ENCODE measurements at regions not wholly inside any gene's neighbourhood (a gene's known extent, or its start where the extent isn't known, plus 50 kb on each side); places are given as distances from the start of the nearest gene placed in this dataset.

GRCh38 chr9:13956107-13956506 lies 357.8 kb downstream of the NFIB start:
- DNase-seq (ENCODE audit: low spot score), result no peak
- H3K27me3 Mint-ChIP-seq (ENCODE audit: insufficient read depth, low read depth), result no peaks in the 10 kb centered on the region
- H3K36me3 ChIP-seq, result no peaks in the 10 kb centered on the region
- no peaks in the 10 kb centered on the region for H3K27me3 ChIP-seq
- H3K36me3 Mint-ChIP-seq, result no peaks in the 10 kb centered on the region
- no peak overlapping the region for H3K27ac Mint-ChIP-seq
- no peak for TF ChIP-seq EZH2 (IDR thresholded peaks at IDR 0.05)
- no peak for TF ChIP-seq EZH2phosphoT487 (IDR thresholded peaks at IDR 0.05)
- TF ChIP-seq CTCF (IDR thresholded peaks at IDR 0.05), result no peak
- no peak overlapping the region for H3K4me3 Mint-ChIP-seq
- peaks cover 5% of the 10 kb centered on the region for H3K4me1 ChIP-seq
- H3K9ac ChIP-seq, result no peak overlapping the region
- H3K4me3 ChIP-seq, result no peak overlapping the region
- H3K4me2 ChIP-seq, result no peak overlapping the region
- H2AFZ ChIP-seq (replicated peaks), result no peak overlapping the region
- no peaks in the 10 kb centered on the region for H4K20me1 ChIP-seq (ENCODE audit: low read depth)
- no peaks in the 10 kb centered on the region for H3K79me2 ChIP-seq (ENCODE audit: low read depth)
- no peak overlapping the region for H3K27ac ChIP-seq
- no peaks in the 10 kb centered on the region for H3K9me3 ChIP-seq (ENCODE audit: low read depth)
- no peaks in the 10 kb centered on the region for H3F3A ChIP-seq (ENCODE audit: low read depth)
- H3K4me1 Mint-ChIP-seq, result peaks cover 17% of the 10 kb centered on the region
- no peaks in the 10 kb centered on the region for H3K9me3 Mint-ChIP-seq

DNA sequence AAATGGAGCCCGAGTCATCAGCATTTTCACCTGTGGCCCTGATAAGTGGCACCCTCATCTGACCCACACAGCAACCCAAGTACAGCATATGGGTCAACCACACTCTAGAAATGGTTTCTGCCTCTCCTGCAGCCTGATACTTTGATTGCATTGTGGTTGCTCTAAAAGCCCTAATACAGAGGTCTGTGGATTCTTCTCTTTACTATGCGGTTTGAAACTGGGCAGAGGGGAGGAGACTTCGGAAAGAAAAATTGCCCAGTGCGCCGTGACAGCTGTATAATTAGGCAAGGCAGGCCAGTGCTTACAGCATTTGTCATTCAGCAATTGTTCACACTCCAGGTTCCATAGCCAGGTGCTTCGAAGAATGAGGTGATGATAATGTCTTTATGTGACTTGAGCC lies 361.0 kb downstream of the NFIB start:
- no peak for TF ChIP-seq EZH2phosphoT487 (IDR thresholded peaks at IDR 0.05)
- no peak overlapping the region for H3K27ac ChIP-seq
- Mint-ChIP-seq H3K4me1 (peaks cover 17% of the 10 kb centered on the region), H3K36me3 (no peaks in the 10 kb centered on the region), H3K4me3 (no peak overlapping the region), H3K9me3 (peaks cover 6% of the 10 kb centered on the region), H3K27ac (no peak overlapping the region), H3K27me3 (ENCODE audit: insufficient read depth, low read depth) (peaks cover 2% of the 10 kb centered on the region)
- no peak overlapping the region for H3K9ac ChIP-seq
- H3F3A ChIP-seq (ENCODE audit: low read depth), result no peaks in the 10 kb centered on the region
- H3K4me3 ChIP-seq, result no peak overlapping the region
- no peak overlapping the region for H2AFZ ChIP-seq (replicated peaks)
- H3K27me3 ChIP-seq, result no peaks in the 10 kb centered on the region
- H3K9me3 ChIP-seq (ENCODE audit: low read depth), result no peaks in the 10 kb centered on the region
- no peak for DNase-seq (ENCODE audit: low spot score)
- H3K36me3 ChIP-seq, result no peaks in the 10 kb centered on the region
- H3K79me2 ChIP-seq (ENCODE audit: low read depth), result no peaks in the 10 kb centered on the region
- H3K4me2 ChIP-seq, result no peak overlapping the region
- peaks cover 4% of the 10 kb centered on the region for H3K4me1 ChIP-seq
- no peaks in the 10 kb centered on the region for H4K20me1 ChIP-seq (ENCODE audit: low read depth)

- no peak for DNase-seq (ENCODE audit: low spot score)
- H3K36me3 Mint-ChIP-seq, result no peaks in the 10 kb centered on the region
- no peak overlapping the region for H3K4me3 ChIP-seq
- H3K4me3 Mint-ChIP-seq, result no peak overlapping the region
- peaks cover 2% of the 10 kb centered on the region for H3K27me3 Mint-ChIP-seq (ENCODE audit: insufficient read depth, low read depth)
- no peak overlapping the region for H3K27ac ChIP-seq
- H3F3A ChIP-seq (ENCODE audit: low read depth), result no peaks in the 10 kb centered on the region
- H2AFZ ChIP-seq (replicated peaks), result no peak overlapping the region
- H3K36me3 ChIP-seq, result no peaks in the 10 kb centered on the region
- H4K20me1 ChIP-seq (ENCODE audit: low read depth), result no peaks in the 10 kb centered on the region
- H3K4me1 Mint-ChIP-seq, result peaks cover 6% of the 10 kb centered on the region
- TF ChIP-seq CTCF (IDR thresholded peaks at IDR 0.05) (no peak), EZH2 (IDR thresholded peaks at IDR 0.05) (no peak), EZH2phosphoT487 (IDR thresholded peaks at IDR 0.05) (no peak)
- H3K9ac ChIP-seq, result no peak overlapping the region
- H3K27me3 ChIP-seq, result no peaks in the 10 kb centered on the region
- no peaks in the 10 kb centered on the region for H3K79me2 ChIP-seq (ENCODE audit: low read depth)
- H3K27ac Mint-ChIP-seq, result no peak overlapping the region
- no peak overlapping the region for H3K4me2 ChIP-seq
- H3K4me1 ChIP-seq, result no peaks in the 10 kb centered on the region
- H3K9me3 Mint-ChIP-seq, result peaks cover 6% of the 10 kb centered on the region
- no peaks in the 10 kb centered on the region for H3K9me3 ChIP-seq (ENCODE audit: low read depth)
Measured at GRCh38 chr9:13948037-13948436, 365.9 kb downstream of the NFIB start.

DNA sequence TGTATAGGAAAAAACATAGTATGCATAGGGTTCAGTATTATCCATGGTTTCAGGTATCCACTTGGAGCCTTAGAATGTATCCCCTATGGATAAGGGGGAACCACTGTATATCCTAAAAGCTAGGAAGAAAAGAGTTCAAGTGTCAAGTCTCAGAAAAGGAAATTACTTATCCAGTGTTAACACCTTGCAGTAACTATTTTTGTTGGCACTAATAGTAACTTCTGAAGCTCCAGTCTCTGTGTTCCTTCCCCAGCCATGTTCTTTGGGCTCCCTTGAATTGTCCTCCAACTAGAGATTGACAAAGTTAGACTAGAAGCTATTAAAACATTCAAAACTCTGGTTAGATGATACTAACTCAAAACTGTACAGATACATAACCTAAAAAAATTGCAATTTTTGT lies 370.8 kb downstream of the NFIB start:
- Mint-ChIP-seq H3K36me3 (no peaks in the 10 kb centered on the region), H3K27ac (no peak overlapping the region), H3K9me3 (no peaks in the 10 kb centered on the region), H3K4me3 (no peak overlapping the region), H3K4me1 (peaks cover 7% of the 10 kb centered on the region), H3K27me3 (ENCODE audit: insufficient read depth, low read depth) (no peaks in the 10 kb centered on the region)
- Histone ChIP-seq H2AFZ (replicated peaks) (no peak overlapping the region), H3K4me2 (no peak overlapping the region), H3K4me1 (no peaks in the 10 kb centered on the region), H3K27me3 (no peaks in the 10 kb centered on the region), H3K36me3 (no peaks in the 10 kb centered on the region), H3K4me3 (no peak overlapping the region), H3F3A (ENCODE audit: low read depth) (no peaks in the 10 kb centered on the region), H3K79me2 (ENCODE audit: low read depth) (no peaks in the 10 kb centered on the region), H3K27ac (no peak overlapping the region), H3K9me3 (ENCODE audit: low read depth) (no peaks in the 10 kb centered on the region), H4K20me1 (ENCODE audit: low read depth) (no peaks in the 10 kb centered on the region), H3K9ac (no peak overlapping the region)
- no peak for DNase-seq (ENCODE audit: low spot score)
- TF ChIP-seq EZH2phosphoT487 (IDR thresholded peaks at IDR 0.05), result no peak
